ENCODE measurements at regions not wholly inside any gene's neighbourhood (a gene's known extent, or its start where the extent isn't known, plus 50 kb on each side); places are given as distances from the start of the nearest gene placed in this dataset.

- no peaks in the 10 kb centered on the region for H3K4me1 Mint-ChIP-seq (ENCODE audit: unreplicated experiment)
- no peaks in the 10 kb centered on the region for H3K9me3 Mint-ChIP-seq (ENCODE audit: unreplicated experiment)
- TF ChIP-seq CTCF (IDR thresholded peaks at IDR 0.05; ENCODE audit: unreplicated experiment), result no peak
- H3K36me3 Mint-ChIP-seq (ENCODE audit: low read depth, unreplicated experiment), result no peaks in the 10 kb centered on the region
- peaks cover 1% of the 10 kb centered on the region for H3K27me3 Mint-ChIP-seq (ENCODE audit: unreplicated experiment)
- DNase-seq (ENCODE audit: low spot score), result no peak
- H3K4me3 Mint-ChIP-seq (ENCODE audit: unreplicated experiment), result no peak overlapping the region
- H3K27ac Mint-ChIP-seq (ENCODE audit: unreplicated experiment), result no peak overlapping the region
These were observed 180.6 kb downstream of the TFAP2C start for GRCh38 chr20:56809668-56810067.

GRCh38 chr20:56810141-56810540, 181.0 kb downstream of the TFAP2C start:
- no peak for TF ChIP-seq CTCF (IDR thresholded peaks at IDR 0.05; ENCODE audit: unreplicated experiment)
- Mint-ChIP-seq H3K9me3 (ENCODE audit: unreplicated experiment) (no peaks in the 10 kb centered on the region), H3K4me1 (ENCODE audit: unreplicated experiment) (no peaks in the 10 kb centered on the region), H3K27ac (ENCODE audit: unreplicated experiment) (no peak overlapping the region), H3K36me3 (ENCODE audit: low read depth, unreplicated experiment) (no peaks in the 10 kb centered on the region), H3K4me3 (ENCODE audit: unreplicated experiment) (no peak overlapping the region), H3K27me3 (ENCODE audit: unreplicated experiment) (peaks cover 1% of the 10 kb centered on the region)
- no peak for DNase-seq (ENCODE audit: low spot score)

- no peak overlapping the region for H3K27ac Mint-ChIP-seq (ENCODE audit: unreplicated experiment)
- DNase-seq (ENCODE audit: low spot score), result no peak
- no peak for TF ChIP-seq CTCF (IDR thresholded peaks at IDR 0.05; ENCODE audit: unreplicated experiment)
- H3K27me3 Mint-ChIP-seq (ENCODE audit: unreplicated experiment), result no peaks in the 10 kb centered on the region
- no peaks in the 10 kb centered on the region for H3K9me3 Mint-ChIP-seq (ENCODE audit: unreplicated experiment)
- H3K4me3 Mint-ChIP-seq (ENCODE audit: unreplicated experiment), result no peak overlapping the region
- no peaks in the 10 kb centered on the region for H3K4me1 Mint-ChIP-seq (ENCODE audit: unreplicated experiment)
- no peaks in the 10 kb centered on the region for H3K36me3 Mint-ChIP-seq (ENCODE audit: low read depth, unreplicated experiment)
These were observed 186.7 kb downstream of the TFAP2C start for GRCh38 chr20:56815796-56816195.

- peak overlapping the region; percentile 33 for H3K27ac Mint-ChIP-seq (ENCODE audit: unreplicated experiment)
- peaks cover 1% of the 10 kb centered on the region for H3K27me3 Mint-ChIP-seq (ENCODE audit: unreplicated experiment)
- H3K9me3 Mint-ChIP-seq (ENCODE audit: unreplicated experiment), result no peaks in the 10 kb centered on the region
- no peak for TF ChIP-seq CTCF (IDR thresholded peaks at IDR 0.05; ENCODE audit: unreplicated experiment)
- no peak overlapping the region for H3K4me3 Mint-ChIP-seq (ENCODE audit: unreplicated experiment)
- no peaks in the 10 kb centered on the region for H3K4me1 Mint-ChIP-seq (ENCODE audit: unreplicated experiment)
- no peak for DNase-seq (ENCODE audit: low spot score)
- no peaks in the 10 kb centered on the region for H3K36me3 Mint-ChIP-seq (ENCODE audit: low read depth, unreplicated experiment)
These were observed 187.2 kb downstream of the TFAP2C start for GRCh38 chr20:56816349-56816748.

- Mint-ChIP-seq H3K4me3 (ENCODE audit: unreplicated experiment) (no peak overlapping the region), H3K36me3 (ENCODE audit: low read depth, unreplicated experiment) (no peaks in the 10 kb centered on the region), H3K4me1 (ENCODE audit: unreplicated experiment) (no peaks in the 10 kb centered on the region), H3K27me3 (ENCODE audit: unreplicated experiment) (peaks cover 3% of the 10 kb centered on the region), H3K27ac (ENCODE audit: unreplicated experiment) (no peak overlapping the region), H3K9me3 (ENCODE audit: unreplicated experiment) (no peaks in the 10 kb centered on the region)
- no peak for TF ChIP-seq CTCF (IDR thresholded peaks at IDR 0.05; ENCODE audit: unreplicated experiment)
- DNase-seq (ENCODE audit: low spot score), result no peak
These were observed 188.9 kb downstream of the TFAP2C start for GRCh38 chr20:56817780-56818675.
